ENCODE measurements at regions not wholly inside any gene's neighbourhood (a gene's known extent, or its start where the extent isn't known, plus 50 kb on each side); places are given as distances from the start of the nearest gene placed in this dataset.

DNA sequence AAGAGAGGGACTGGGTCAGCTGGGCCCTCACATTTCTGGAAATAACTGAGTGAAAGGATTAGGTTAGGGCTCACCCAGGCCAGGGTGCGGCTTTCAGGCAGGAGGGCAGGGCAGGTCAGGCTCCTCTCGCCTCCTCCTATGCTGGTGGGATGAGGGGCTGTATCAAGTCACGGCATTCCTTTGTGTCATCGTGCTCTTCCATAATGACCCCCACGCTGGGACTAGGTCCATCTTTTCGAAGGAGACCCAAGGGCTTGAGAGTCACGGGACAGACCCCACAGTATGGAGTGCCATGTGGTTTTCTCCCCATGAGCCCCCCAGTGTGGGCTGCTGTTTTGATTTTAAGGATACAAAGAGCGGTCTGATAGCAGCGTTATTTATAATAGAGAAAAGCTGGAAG lies 137.8 kb upstream of the COPS8 start:
- TF ChIP-seq REST (IDR thresholded peaks at IDR 0.05; ENCODE audit: borderline replicate concordance): no peak
- TF ChIP-seq, protein P1, sequence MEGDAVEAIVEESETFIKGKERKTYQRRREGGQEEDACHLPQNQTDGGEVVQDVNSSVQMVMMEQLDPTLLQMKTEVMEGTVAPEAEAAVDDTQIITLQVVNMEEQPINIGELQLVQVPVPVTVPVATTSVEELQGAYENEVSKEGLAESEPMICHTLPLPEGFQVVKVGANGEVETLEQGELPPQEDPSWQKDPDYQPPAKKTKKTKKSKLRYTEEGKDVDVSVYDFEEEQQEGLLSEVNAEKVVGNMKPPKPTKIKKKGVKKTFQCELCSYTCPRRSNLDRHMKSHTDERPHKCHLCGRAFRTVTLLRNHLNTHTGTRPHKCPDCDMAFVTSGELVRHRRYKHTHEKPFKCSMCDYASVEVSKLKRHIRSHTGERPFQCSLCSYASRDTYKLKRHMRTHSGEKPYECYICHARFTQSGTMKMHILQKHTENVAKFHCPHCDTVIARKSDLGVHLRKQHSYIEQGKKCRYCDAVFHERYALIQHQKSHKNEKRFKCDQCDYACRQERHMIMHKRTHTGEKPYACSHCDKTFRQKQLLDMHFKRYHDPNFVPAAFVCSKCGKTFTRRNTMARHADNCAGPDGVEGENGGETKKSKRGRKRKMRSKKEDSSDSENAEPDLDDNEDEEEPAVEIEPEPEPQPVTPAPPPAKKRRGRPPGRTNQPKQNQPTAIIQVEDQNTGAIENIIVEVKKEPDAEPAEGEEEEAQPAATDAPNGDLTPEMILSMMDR (IDR thresholded peaks at IDR 0.05; ENCODE audit: poor library complexity, severe bottlenecking): no peak
- no peak for TF ChIP-seq POLR2AphosphoS5 (IDR thresholded peaks at IDR 0.05)
- TF ChIP-seq EZH2 (IDR thresholded peaks at IDR 0.05; ENCODE audit: borderline replicate concordance, insufficient read depth, low read length, poor library complexity, severe bottlenecking): no peak
- TF ChIP-seq RAD21 (conservative IDR thresholded peaks at IDR 0.05): no peak
- TF ChIP-seq TAF1 (IDR thresholded peaks at IDR 0.05; ENCODE audit: low read depth): no peak
- TF ChIP-seq EP300 (conservative IDR thresholded peaks at IDR 0.05; ENCODE audit: poor library complexity, severe bottlenecking): no peak
- no peak for TF ChIP-seq SMC3 (conservative IDR thresholded peaks at IDR 0.05; ENCODE audit: poor library complexity)

Data from neural cell (in vitro differentiated cells).